Kidney (tissue), 13 donors: ENCODE measurements at regions not wholly inside any gene's neighbourhood (a gene's known extent, or its start where the extent isn't known, plus 50 kb on each side); places are given as distances from the start of the nearest gene placed in this dataset.

Experiments
- DNase-seq, 5 donors: peaks; one replicate each; pipeline ENCODE4 v3.0.0-alpha.2; 2013 to 2020
- FAIRE-seq: peaks from 2 replicates; lab custom pipeline; 2012; peaks lifted over from hg19 to GRCh38; lab: Jason Lieb, UNC
- H3K27ac ChIP-seq, 2 donors: one replicate each; pipeline ENCODE4 v1.7.0; 2013; ENCODE audit warnings: low read depth in 2 of 2, low read length in 2 of 2, inconsistent platforms in 1 of 2
- H3K27me3 ChIP-seq: one replicate; pipeline ENCODE4 v1.7.1; 2013; ENCODE audit warnings: low read length, inconsistent platforms; ENCODE audit not compliant: control insufficient read depth, insufficient read depth
- H3K36me3 ChIP-seq, 3 donors: one replicate each; pipeline versions ENCODE4 v1.7.0 to v1.7.1; 2013; ENCODE audit warnings: low read length in 3 of 3, control low read depth in 1 of 3, inconsistent platforms in 1 of 3; ENCODE audit not compliant: insufficient read depth in 3 of 3, control insufficient read depth in 2 of 3
- H3K4me1 ChIP-seq, 3 donors: one replicate each; pipeline versions ENCODE4 v1.7.0 to v1.7.1; 2013; ENCODE audit warnings: low read length in 3 of 3, inconsistent platforms in 1 of 3, low read depth in 1 of 3; ENCODE audit not compliant: control insufficient read depth in 2 of 3, insufficient read depth in 2 of 3
- H3K4me3 ChIP-seq, 3 donors: one replicate each; pipeline versions ENCODE4 v1.7.0 to v1.8.1; 2013; ENCODE audit warnings: low read length in 3 of 3, control low read depth in 1 of 3, inconsistent platforms in 1 of 3
- H3K9ac ChIP-seq, 3 donors: one replicate each; pipeline versions ENCODE4 v1.7.0 to v1.7.1; 2013; ENCODE audit warnings: low read length in 3 of 3, control low read depth in 1 of 3, inconsistent platforms in 1 of 3
- H3K9me3 ChIP-seq, 3 donors: one replicate each; pipeline versions ENCODE4 v1.7.0 to v1.7.1; 2013; ENCODE audit warnings: low read length in 3 of 3, control low read depth in 1 of 3, inconsistent platforms in 1 of 3; ENCODE audit not compliant: control insufficient read depth in 2 of 3, insufficient read depth in 1 of 3
- CTCF ChIP-seq: IDR thresholded peaks from 3 replicates; pipeline ENCODE4 v1.5.1; 2012; ENCODE audit warnings: mild to moderate bottlenecking, moderate library complexity, borderline replicate concordance; ENCODE audit not compliant: insufficient read depth; ENCODE audit errors: extremely low read depth
- intact Hi-C: fragments of 100-400 bp; cut with DNase I; formaldehyde crosslinking; loops from one replicate; pipeline ENCODE4 v1.11.1; 2022
- donor health status: control.
- donor health status: control.
- donor health status: control.
- donor health status: control.
- donor health status: control.
- donor health status: DM: yes; HTN: yes; CAD: no.
- donor health status: Normal renal cell carcinoma (clear cell type).

- intact Hi-C loops, result no loop called here
These were observed 207.4 kb upstream of the HES1 start for GRCh38 chr3:193928354-193929209.

GRCh38 chr3:193929373-193929772 is 206.6 kb upstream of the HES1 start:
- Histone ChIP-seq H3K4me1 (no peaks in the 10 kb centered on the region), H3K27me3 (no peaks in the 10 kb centered on the region), H3K4me3 (no peak overlapping the region), H3K9me3 (peaks cover 0 to 5% (median 0%) of the 10 kb centered on the region in 3 donors), H3K9ac (no peak overlapping the region), H3K27ac (no peak overlapping the region), H3K36me3 (no peaks in the 10 kb centered on the region)
- intact Hi-C loops, result no loop called here
- no peak for TF ChIP-seq CTCF
- DNase-seq (no peak), FAIRE-seq (no peak)

More at GRCh38 chr3:193928354-193929209, 207.4 kb upstream of the HES1 start:
- H3K4me3 ChIP-seq, result no peak overlapping the region
- no peak for TF ChIP-seq CTCF
- H3K27me3 ChIP-seq, result no peaks in the 10 kb centered on the region
- DNase-seq (no peak), FAIRE-seq (no peak)
- H3K9me3 ChIP-seq, result peaks cover 0 to 10% (median 0%) of the 10 kb centered on the region in 3 donors
- H3K9ac ChIP-seq, result no peak overlapping the region
- no peak overlapping the region for H3K27ac ChIP-seq
- H3K4me1 ChIP-seq, result no peaks in the 10 kb centered on the region
- H3K36me3 ChIP-seq, result no peaks in the 10 kb centered on the region

GRCh38 chr3:193929921-193930646 is 205.9 kb upstream of the HES1 start:
- H3K36me3 ChIP-seq, result no peaks in the 10 kb centered on the region
- H3K4me3 ChIP-seq, result no peak overlapping the region
- no peak overlapping the region for H3K9ac ChIP-seq
- no peak for TF ChIP-seq CTCF
- no peaks in the 10 kb centered on the region for H3K27me3 ChIP-seq
- intact Hi-C loops, result no loop called here
- FAIRE-seq (no peak), DNase-seq (no peak)
- no peak overlapping the region for H3K27ac ChIP-seq
- H3K9me3 ChIP-seq, result no peaks in the 10 kb centered on the region
- H3K4me1 ChIP-seq, result no peaks in the 10 kb centered on the region
